EH (cell line): ENCODE measurements at regions not wholly inside any gene's neighbourhood (a gene's known extent, or its start where the extent isn't known, plus 50 kb on each side); places are given as distances from the start of the nearest gene placed in this dataset.
"Not testable (repeated sequence)": the region's sequence is repeated elsewhere in the genome, so short reads cannot be mapped to it uniquely, and the experiment has no call there.

Experiments
- DNase-seq: peaks from one replicate; pipeline ENCODE4 v3.0.0-alpha.2; 2015; ENCODE audit warnings: low read depth

- peak; percentile 59 for DNase-seq
These were observed 80.0 kb upstream of the COL1A2 start for GRCh38 chr7:94314413-94315410.

- DNase-seq = not testable (repeated sequence)
These were observed 73.6 kb upstream of the COL1A2 start for GRCh38 chr7:94321138-94321537.

- no peak for DNase-seq
These were observed 70.9 kb upstream of the COL1A2 start for GRCh38 chr7:94323844-94324243.

- peak; percentile 76 for DNase-seq
These were observed 70.1 kb upstream of the COL1A2 start for GRCh38 chr7:94324380-94325121.

GRCh38 chr7:94325122-94325475, 69.6 kb upstream of the COL1A2 start:
- peak; percentile 48 for DNase-seq

GRCh38 chr7:94330269-94331020, 64.2 kb upstream of the COL1A2 start:
- no peak for DNase-seq

GRCh38 chr7:94332571-94332970, 62.1 kb upstream of the COL1A2 start:
- no peak for DNase-seq

- DNase-seq = peak; percentile 42
These were observed 60.9 kb upstream of the COL1A2 start for GRCh38 chr7:94333810-94334209.

- DNase-seq = peak; percentile 69
These were observed 59.1 kb upstream of the COL1A2 start for GRCh38 chr7:94335586-94335985.

- DNase-seq = no peak
These were observed 58.7 kb upstream of the COL1A2 start for GRCh38 chr7:94336009-94336408.

- DNase-seq = peak; percentile 84
These were observed 55.7 kb upstream of the COL1A2 start for GRCh38 chr7:94338921-94339371.

GRCh38 chr7:94344826-94345225, 49.9 kb upstream of the COL1A2 start:
- peak; percentile 87 for DNase-seq
